Progenitor cell of endocrine pancreas (in vitro differentiated cells): ENCODE measurements at regions not wholly inside any gene's neighbourhood (a gene's known extent, or its start where the extent isn't known, plus 50 kb on each side); places are given as distances from the start of the nearest gene placed in this dataset.

Source experiments
- DNase-seq: peaks from one replicate; pipeline ENCODE4 v3.0.0; 2021; ENCODE audit warnings: low spot score; ENCODE audit not compliant: unreplicated experiment
- H3K27ac Mint-ChIP-seq: 2 replicates; pipeline ENCODE4 v1.8.0; 2021; ENCODE audit warnings: mild to moderate bottlenecking, moderate library complexity, mixed read lengths
- H3K27me3 Mint-ChIP-seq: 2 replicates; pipeline ENCODE4 v1.8.0; 2021; ENCODE audit warnings: mixed read lengths
- H3K36me3 Mint-ChIP-seq: 2 replicates; pipeline ENCODE4 v1.8.0; 2022; ENCODE audit warnings: mixed read lengths; ENCODE audit not compliant: insufficient read depth
- H3K4me1 Mint-ChIP-seq: 2 replicates; pipeline ENCODE4 v1.8.0; 2021; ENCODE audit warnings: low read depth, mixed read lengths
- H3K4me3 Mint-ChIP-seq: 2 replicates; pipeline ENCODE4 v1.8.0; 2021; ENCODE audit warnings: low read depth, mild to moderate bottlenecking, moderate library complexity, mixed read lengths
- H3K9me3 Mint-ChIP-seq: 2 replicates; pipeline ENCODE4 v1.8.0; 2021; ENCODE audit warnings: low read depth, mixed read lengths
- CTCF ChIP-seq: fragments of 200-600 bp; sonication (generic); IDR thresholded peaks from one replicate; pipeline ENCODE4 v1.5.0; 2021; ENCODE audit warnings: antibody characterized with exemption, mild to moderate bottlenecking; ENCODE audit not compliant: unreplicated experiment

GRCh38 chr11:11140510-11140909 is 212.5 kb downstream of the CSNK2A3 start:
- peak overlapping the region; percentile 84 for H3K27ac Mint-ChIP-seq
- peaks cover 2% of the 10 kb centered on the region for H3K27me3 Mint-ChIP-seq
- TF ChIP-seq CTCF, result no peak
- no peak for DNase-seq
- no peak overlapping the region for H3K4me3 Mint-ChIP-seq
- peaks cover 44% of the 10 kb centered on the region for H3K4me1 Mint-ChIP-seq
- peaks cover 2% of the 10 kb centered on the region for H3K36me3 Mint-ChIP-seq
- H3K9me3 Mint-ChIP-seq, result no peaks in the 10 kb centered on the region

DNA sequence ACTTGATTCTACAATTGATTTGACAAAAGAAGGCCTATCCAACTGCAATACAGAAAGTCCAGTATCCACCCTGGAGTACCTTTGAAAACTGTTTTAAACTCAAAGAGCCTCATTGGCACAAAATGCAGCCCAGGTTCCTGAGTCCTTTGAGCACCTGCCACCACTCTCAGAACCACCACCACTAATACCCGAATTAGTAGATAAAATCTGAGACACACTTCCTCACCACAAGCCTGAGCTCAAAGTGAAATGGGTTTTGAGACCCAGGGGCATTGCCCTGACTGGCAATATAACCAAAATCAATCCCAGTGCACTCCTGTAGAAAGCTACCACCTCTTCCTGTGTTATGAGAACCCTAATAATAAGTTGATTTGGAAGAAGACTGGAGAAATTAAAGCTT is 215.7 kb downstream of the CSNK2A3 start:
- no peak for DNase-seq
- Mint-ChIP-seq H3K4me1 (peaks cover 46% of the 10 kb centered on the region), H3K27me3 (no peaks in the 10 kb centered on the region), H3K9me3 (no peaks in the 10 kb centered on the region), H3K36me3 (peaks cover 2% of the 10 kb centered on the region), H3K27ac (peak overlapping the region; percentile 74), H3K4me3 (no peak overlapping the region)
- TF ChIP-seq CTCF, result no peak

GRCh38 chr11:11135820-11136476 is 217.1 kb downstream of the CSNK2A3 start:
- TF ChIP-seq CTCF, result no peak
- Mint-ChIP-seq H3K4me1 (peaks cover 38% of the 10 kb centered on the region), H3K27me3 (no peaks in the 10 kb centered on the region), H3K4me3 (peak overlapping the region; percentile 2), H3K9me3 (no peaks in the 10 kb centered on the region), H3K27ac (peak overlapping the region; percentile 92), H3K36me3 (peaks cover 2% of the 10 kb centered on the region)
- DNase-seq, result no peak

- H3K4me3 Mint-ChIP-seq, result no peak overlapping the region
- peaks cover 2% of the 10 kb centered on the region for H3K36me3 Mint-ChIP-seq
- peaks cover 17% of the 10 kb centered on the region for H3K4me1 Mint-ChIP-seq
- DNase-seq, result no peak
- H3K9me3 Mint-ChIP-seq, result peaks cover 20% of the 10 kb centered on the region
- no peak for TF ChIP-seq CTCF
- no peak overlapping the region for H3K27ac Mint-ChIP-seq
- no peaks in the 10 kb centered on the region for H3K27me3 Mint-ChIP-seq
Measured at GRCh38 chr11:11129118-11129517, 223.9 kb downstream of the CSNK2A3 start.

- no peak for DNase-seq
- Mint-ChIP-seq H3K27ac (no peak overlapping the region), H3K4me1 (peaks cover 17% of the 10 kb centered on the region), H3K27me3 (no peaks in the 10 kb centered on the region), H3K36me3 (peaks cover 2% of the 10 kb centered on the region), H3K4me3 (no peak overlapping the region), H3K9me3 (peaks cover 19% of the 10 kb centered on the region)
- no peak for TF ChIP-seq CTCF
Measured at GRCh38 chr11:11125618-11126017, 227.4 kb downstream of the CSNK2A3 start.
